OCI-LY3 (cell line): ENCODE measurements at regions not wholly inside any gene's neighbourhood (a gene's known extent, or its start where the extent isn't known, plus 50 kb on each side); places are given as distances from the start of the nearest gene placed in this dataset.

Experiments
- H2AFZ ChIP-seq: fragments of 200-600, 300-600 bp; shearing (Covaris generic); 2 replicates; pipeline ENCODE4 v1.6.0; 2014; ENCODE audit warnings: antibody characterized with exemption, low read depth, low read length
- H3K27ac ChIP-seq: fragments of 200-600, 300-600 bp; sonication (generic); 2 replicates; pipeline ENCODE4 v1.5.1; 2014; ENCODE audit warnings: mild to moderate bottlenecking, low read length, moderate library complexity, mixed read lengths
- H3K27me3 ChIP-seq: fragments of 200-600, 300-600 bp; sonication (generic); 2 replicates; pipeline ENCODE4 v1.6.1; 2014; ENCODE audit warnings: low read depth, low read length, mixed read lengths
- H3K36me3 ChIP-seq: fragments of 200-600, 300-600 bp; sonication (generic); replicated peaks from 2 replicates; pipeline ENCODE3; 2014; ENCODE audit warnings: low read depth, low read length, mixed read lengths
- H3K4me1 ChIP-seq: fragments of 300-600, 200-600 bp; sonication (generic); 2 replicates; pipeline ENCODE4 v1.6.1; 2014; ENCODE audit warnings: low read length, mixed read lengths
- H3K4me2 ChIP-seq: fragments of 200-600, 300-600 bp; sonication (generic); 2 replicates; pipeline ENCODE4 v1.6.1; 2014; ENCODE audit warnings: low read length, mixed read lengths
- H3K4me3 ChIP-seq: fragments of 300-600, 200-600 bp; sonication (generic); 2 replicates; pipeline ENCODE4 v1.5.1; 2014; ENCODE audit warnings: antibody characterized with exemption, mild to moderate bottlenecking, low read length, moderate library complexity
- H3K79me2 ChIP-seq: fragments of 300-600, 200-600 bp; shearing (Covaris generic); 2 replicates; pipeline ENCODE4 v1.6.1; 2014; ENCODE audit warnings: mild to moderate bottlenecking, low read length, mixed read lengths
- H3K9ac ChIP-seq: fragments of 300-600, 200-600 bp; shearing (Covaris generic); 2 replicates; pipeline ENCODE4 v1.6.0; 2014; ENCODE audit warnings: mild to moderate bottlenecking, low read length, moderate library complexity
- H3K9me3 ChIP-seq: fragments of 200-600, 300-600 bp; shearing (Covaris generic); 2 replicates; pipeline ENCODE4 v1.6.1; 2014; ENCODE audit warnings: low read length, mixed read lengths; ENCODE audit not compliant: insufficient read depth
- H4K20me1 ChIP-seq: fragments of 200-600, 300-600 bp; sonication (generic); 2 replicates; pipeline ENCODE4 v1.6.1; 2016; ENCODE audit warnings: low read length, mixed read lengths; ENCODE audit not compliant: insufficient read depth
- EZH2phosphoT487 ChIP-seq: fragments of 200-600 bp; shearing (Covaris generic); IDR thresholded peaks from 2 replicates; pipeline ENCODE4 v1.6.1; 2018; ENCODE audit warnings: antibody characterized with exemption, mixed run types, low read depth
- TF ChIP-seq, protein P1 (sequence below): fragments of 200-600, 300-600 bp; sonication (generic); IDR thresholded peaks from 2 replicates; pipeline ENCODE4 v1.5.1; 2014; ENCODE audit warnings: antibody characterized with exemption, low read length, low read depth

DNA sequence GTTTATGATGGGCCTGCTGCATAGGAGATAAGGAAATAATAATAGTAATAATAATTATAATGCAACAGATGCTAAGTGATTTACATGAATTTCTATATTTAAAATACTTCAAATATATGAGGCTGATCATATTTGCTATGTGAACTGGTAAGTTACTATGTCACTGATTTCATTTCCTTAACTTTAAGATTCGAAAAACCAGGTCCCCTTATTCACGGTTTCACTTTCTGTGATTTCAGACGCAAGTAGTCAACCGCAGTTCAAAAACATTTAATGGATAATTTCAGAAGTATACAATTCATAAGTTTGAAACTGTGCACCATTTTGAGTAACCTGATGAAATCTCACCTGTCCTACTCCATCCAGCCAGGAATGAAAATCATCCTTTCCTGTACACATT lies 1697.1 kb upstream of the LRRTM1 start:
- Histone ChIP-seq H4K20me1 (no peaks in the 10 kb centered on the region), H3K4me2 (peak overlapping the region; percentile 23), H3K27ac (no peak overlapping the region), H3K36me3 (no peaks in the 10 kb centered on the region), H3K4me1 (peaks cover 11% of the 10 kb centered on the region), H3K27me3 (no peaks in the 10 kb centered on the region), H3K9me3 (no peaks in the 10 kb centered on the region), H3K79me2 (no peaks in the 10 kb centered on the region), H2AFZ (no peak overlapping the region), H3K9ac (no peak overlapping the region), H3K4me3 (no peak overlapping the region)
- no peak for TF ChIP-seq EZH2phosphoT487
- TF ChIP-seq, protein P1, sequence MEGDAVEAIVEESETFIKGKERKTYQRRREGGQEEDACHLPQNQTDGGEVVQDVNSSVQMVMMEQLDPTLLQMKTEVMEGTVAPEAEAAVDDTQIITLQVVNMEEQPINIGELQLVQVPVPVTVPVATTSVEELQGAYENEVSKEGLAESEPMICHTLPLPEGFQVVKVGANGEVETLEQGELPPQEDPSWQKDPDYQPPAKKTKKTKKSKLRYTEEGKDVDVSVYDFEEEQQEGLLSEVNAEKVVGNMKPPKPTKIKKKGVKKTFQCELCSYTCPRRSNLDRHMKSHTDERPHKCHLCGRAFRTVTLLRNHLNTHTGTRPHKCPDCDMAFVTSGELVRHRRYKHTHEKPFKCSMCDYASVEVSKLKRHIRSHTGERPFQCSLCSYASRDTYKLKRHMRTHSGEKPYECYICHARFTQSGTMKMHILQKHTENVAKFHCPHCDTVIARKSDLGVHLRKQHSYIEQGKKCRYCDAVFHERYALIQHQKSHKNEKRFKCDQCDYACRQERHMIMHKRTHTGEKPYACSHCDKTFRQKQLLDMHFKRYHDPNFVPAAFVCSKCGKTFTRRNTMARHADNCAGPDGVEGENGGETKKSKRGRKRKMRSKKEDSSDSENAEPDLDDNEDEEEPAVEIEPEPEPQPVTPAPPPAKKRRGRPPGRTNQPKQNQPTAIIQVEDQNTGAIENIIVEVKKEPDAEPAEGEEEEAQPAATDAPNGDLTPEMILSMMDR: no peak

- Histone ChIP-seq H3K4me1 (peaks cover 11% of the 10 kb centered on the region), H3K4me3 (no peak overlapping the region), H3K36me3 (no peaks in the 10 kb centered on the region), H3K27me3 (no peaks in the 10 kb centered on the region), H2AFZ (no peak overlapping the region), H3K27ac (no peak overlapping the region), H4K20me1 (no peaks in the 10 kb centered on the region), H3K4me2 (no peak overlapping the region), H3K9ac (no peak overlapping the region), H3K9me3 (no peaks in the 10 kb centered on the region), H3K79me2 (no peaks in the 10 kb centered on the region)
- TF ChIP-seq, protein P1: no peak
- TF ChIP-seq EZH2phosphoT487: no peak
Measured at GRCh38 chr2:82000606-82001005, 1696.1 kb upstream of the LRRTM1 start.

DNA sequence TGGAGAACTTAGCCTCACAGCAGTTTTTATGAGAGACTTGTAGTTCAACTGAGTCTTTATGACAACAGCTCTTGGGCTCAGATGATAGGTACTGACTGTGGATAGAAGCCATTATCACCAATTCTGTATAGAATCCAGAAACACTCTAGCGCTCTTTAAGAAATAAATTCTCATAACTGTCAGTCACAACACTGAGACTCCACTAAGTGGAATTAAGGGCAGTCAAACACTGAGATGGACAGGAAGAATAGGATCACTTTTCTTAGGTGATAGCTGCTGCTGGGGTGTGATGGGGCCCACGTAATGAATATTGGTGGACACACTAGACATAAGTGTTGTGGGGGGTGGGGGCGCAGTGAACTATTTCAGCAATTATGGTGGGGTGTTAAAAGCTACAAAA lies 1691.8 kb upstream of the LRRTM1 start:
- no peak overlapping the region for H3K9ac ChIP-seq
- no peak overlapping the region for H3K4me2 ChIP-seq
- H3K27ac ChIP-seq: no peak overlapping the region
- H4K20me1 ChIP-seq: no peaks in the 10 kb centered on the region
- H3K9me3 ChIP-seq: peaks cover 6% of the 10 kb centered on the region; the same call in 1 of the 2 replicates
- H3K4me3 ChIP-seq: no peak overlapping the region
- TF ChIP-seq, protein P1: no peak
- no peak for TF ChIP-seq EZH2phosphoT487
- peaks cover 7% of the 10 kb centered on the region for H3K36me3 ChIP-seq
- H3K79me2 ChIP-seq: no peaks in the 10 kb centered on the region
- H3K27me3 ChIP-seq: no peaks in the 10 kb centered on the region
- H2AFZ ChIP-seq: no peak overlapping the region
- peaks cover 5% of the 10 kb centered on the region for H3K4me1 ChIP-seq

DNA sequence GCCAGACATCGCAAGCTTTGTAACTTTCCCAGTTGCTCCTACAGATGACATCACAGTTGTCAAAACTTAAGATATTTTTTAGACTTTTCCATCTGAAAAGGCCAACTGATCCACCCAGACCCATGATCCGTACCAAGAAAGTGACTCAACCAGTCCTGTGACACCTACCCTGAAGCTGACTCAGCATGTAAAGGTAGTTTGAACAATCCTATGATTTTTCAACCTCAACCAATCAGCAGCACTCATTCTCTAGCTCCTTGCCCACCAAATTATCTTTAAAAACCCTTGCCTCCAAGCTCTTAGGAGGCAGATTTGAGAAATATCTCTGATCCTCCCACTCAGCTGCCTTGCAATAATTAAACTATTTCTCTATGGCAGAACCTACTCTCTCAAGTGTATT lies 1686.7 kb upstream of the LRRTM1 start:
- H3K79me2 ChIP-seq: no peaks in the 10 kb centered on the region
- H2AFZ ChIP-seq: no peak overlapping the region

More for the DNA sequence above, 1686.7 kb upstream of the LRRTM1 start:
- no peak overlapping the region for H3K4me2 ChIP-seq
- H3K36me3 ChIP-seq: peaks cover 10% of the 10 kb centered on the region
- H3K27ac ChIP-seq: no peak overlapping the region
- no peaks in the 10 kb centered on the region for H4K20me1 ChIP-seq
- no peak for TF ChIP-seq EZH2phosphoT487
- TF ChIP-seq, protein P1: no peak
- H3K4me1 ChIP-seq: no peaks in the 10 kb centered on the region
- no peak overlapping the region for H3K9ac ChIP-seq
- H3K9me3 ChIP-seq: peaks cover 12% of the 10 kb centered on the region; the same call in 1 of the 2 replicates
- H3K4me3 ChIP-seq: no peak overlapping the region
- H3K27me3 ChIP-seq: no peaks in the 10 kb centered on the region
